Endodermal cell (in vitro differentiated cells): ENCODE measurements at regions not wholly inside any gene's neighbourhood (a gene's known extent, or its start where the extent isn't known, plus 50 kb on each side); places are given as distances from the start of the nearest gene placed in this dataset.

ENCODE experiments used
- DNase-seq: peaks from one replicate; pipeline ENCODE4 v3.0.0-alpha.2; 2017
- H3K27ac ChIP-seq: 2 replicates; pipeline ENCODE4 v1.5.1; 2013; ENCODE audit warnings: mild to moderate bottlenecking, low read depth, low read length, moderate library complexity
- H3K27me3 ChIP-seq: 2 replicates; pipeline ENCODE4 v1.6.1; 2013; ENCODE audit warnings: mild to moderate bottlenecking, low read length, moderate library complexity; ENCODE audit not compliant: insufficient read depth, control insufficient read depth, poor library complexity, severe bottlenecking
- H3K36me3 ChIP-seq: 2 replicates; pipeline ENCODE4 v1.7.0; 2013; ENCODE audit warnings: mild to moderate bottlenecking, low read length, moderate library complexity; ENCODE audit not compliant: control insufficient read depth, insufficient read depth
- H3K4me1 ChIP-seq: one replicate; pipeline ENCODE4 v1.7.0; 2013; ENCODE audit warnings: low read length; ENCODE audit not compliant: control insufficient read depth, insufficient read depth
- H3K4me3 ChIP-seq: 2 replicates; pipeline ENCODE4 v1.5.1; 2013; ENCODE audit warnings: mild to moderate bottlenecking, low read length, moderate library complexity
- H3K9ac ChIP-seq: 2 replicates; pipeline ENCODE4 v1.6.1; 2013; ENCODE audit warnings: mild to moderate bottlenecking, low read length, moderate library complexity; ENCODE audit not compliant: poor library complexity, severe bottlenecking; ENCODE audit errors: extremely low read depth
- H3K9me3 ChIP-seq: 2 replicates; pipeline ENCODE4 v1.6.1; 2013; ENCODE audit warnings: mild to moderate bottlenecking, low read length, moderate library complexity; ENCODE audit not compliant: control insufficient read depth
- H3K27ac Mint-ChIP-seq: 2 replicates; pipeline ENCODE4 v1.8.0; 2020; ENCODE audit warnings: mixed read lengths
- H3K27me3 Mint-ChIP-seq: 2 replicates; pipeline ENCODE4 v1.8.0; 2021; ENCODE audit warnings: mild to moderate bottlenecking, mixed read lengths; ENCODE audit not compliant: insufficient read depth
- H3K36me3 Mint-ChIP-seq: 2 replicates; pipeline ENCODE4 v1.8.0; 2020; ENCODE audit warnings: low read depth, mixed read lengths
- H3K4me1 Mint-ChIP-seq: 2 replicates; pipeline ENCODE4 v1.8.0; 2020; ENCODE audit warnings: mixed read lengths
- H3K4me3 Mint-ChIP-seq: 2 replicates; pipeline ENCODE4 v1.8.0; 2020; ENCODE audit warnings: mild to moderate bottlenecking, moderate library complexity, mixed read lengths
- H3K9me3 Mint-ChIP-seq: 2 replicates; pipeline ENCODE4 v1.8.0; 2020; ENCODE audit warnings: mild to moderate bottlenecking, mixed read lengths
- CTCF ChIP-seq: fragments of 200-600 bp; sonication (generic); conservative IDR thresholded peaks from 2 replicates; pipeline ENCODE4 v1.5.0; 2021; ENCODE audit warnings: antibody characterized with exemption, mild to moderate bottlenecking
- WGBS, 2 experiments: methylation state at CpG; one replicate each; pipeline versions ENCODE4 v1.1.5 to v1.1.7; 2013; ENCODE audit warnings: missing lambda C conversion rate in 2 of 2, mixed read lengths in 1 of 2; ENCODE audit not compliant: insufficient coverage in 1 of 2, insufficient read length in 1 of 2; 5-methylcytosine and 5-hydroxymethylcytosine counted together

GRCh38 chr2:236346366-236346765 lies 82.2 kb upstream of the ASB18 start:
- no peaks in the 10 kb centered on the region for H3K27me3 ChIP-seq
- no peak for TF ChIP-seq CTCF
- Mint-ChIP-seq H3K27ac (no peak overlapping the region), H3K9me3 (no peaks in the 10 kb centered on the region), H3K4me1 (peaks cover 3% of the 10 kb centered on the region), H3K4me3 (no peak overlapping the region), H3K27me3 (no peaks in the 10 kb centered on the region), H3K36me3 (peaks cover 2% of the 10 kb centered on the region)
- no peaks in the 10 kb centered on the region for H3K4me1 ChIP-seq
- H3K36me3 ChIP-seq = no peaks in the 10 kb centered on the region
- H3K9me3 ChIP-seq = no peaks in the 10 kb centered on the region
- WGBS, 2 experiments = 97% methylated on average over 5 of the region's 6 CpGs; no CpG with 5 or more reads in 1 of the 2 experiments
- no peak overlapping the region for H3K9ac ChIP-seq
- no peak overlapping the region for H3K27ac ChIP-seq
- DNase-seq = no peak
- H3K4me3 ChIP-seq = no peak overlapping the region

GRCh38 chr2:236348279-236348678 lies 84.1 kb upstream of the ASB18 start:
- Mint-ChIP-seq H3K4me1 (peaks cover 8% of the 10 kb centered on the region), H3K9me3 (no peaks in the 10 kb centered on the region), H3K36me3 (peaks cover 2% of the 10 kb centered on the region), H3K4me3 (no peak overlapping the region), H3K27ac (no peak overlapping the region), H3K27me3 (no peaks in the 10 kb centered on the region)
- 79 to 81% methylated on average over 7 to 11 of the region's 11 CpGs for WGBS, 2 experiments
- no peaks in the 10 kb centered on the region for H3K27me3 ChIP-seq
- no peak overlapping the region for H3K9ac ChIP-seq
- H3K4me3 ChIP-seq = no peak overlapping the region
- no peaks in the 10 kb centered on the region for H3K36me3 ChIP-seq
- no peaks in the 10 kb centered on the region for H3K9me3 ChIP-seq
- H3K27ac ChIP-seq = no peak overlapping the region
- DNase-seq = no peak
- peak; percentile 12 for TF ChIP-seq CTCF
- no peaks in the 10 kb centered on the region for H3K4me1 ChIP-seq

- no peaks in the 10 kb centered on the region for H3K27me3 Mint-ChIP-seq
- no peak for DNase-seq
- Histone ChIP-seq H3K27ac (no peak overlapping the region), H3K9ac (no peak overlapping the region), H3K4me1 (no peaks in the 10 kb centered on the region), H3K9me3 (no peaks in the 10 kb centered on the region), H3K4me3 (no peak overlapping the region), H3K27me3 (no peaks in the 10 kb centered on the region), H3K36me3 (no peaks in the 10 kb centered on the region)
- H3K4me1 Mint-ChIP-seq = peaks cover 8% of the 10 kb centered on the region
- 92 to 100% methylated on average over 3 to 5 of the region's 6 CpGs for WGBS, 2 experiments
- H3K9me3 Mint-ChIP-seq = no peaks in the 10 kb centered on the region
- H3K27ac Mint-ChIP-seq = no peak overlapping the region
- no peak for TF ChIP-seq CTCF
- H3K36me3 Mint-ChIP-seq = peaks cover 2% of the 10 kb centered on the region
- H3K4me3 Mint-ChIP-seq = no peak overlapping the region
Observed at GRCh38 chr2:236348976-236349375, 84.8 kb upstream of the ASB18 start.
